IMR-90 (cell line): ENCODE measurements at regions not wholly inside any gene's neighbourhood (a gene's known extent, or its start where the extent isn't known, plus 50 kb on each side); places are given as distances from the start of the nearest gene placed in this dataset.

ENCODE experiments used
- ATAC-seq: fragments of 200-7000 bp; cut with Tn5 transposase; 2 replicates; pipeline ENCODE4 v1.9.1; 2020; ENCODE audit warnings: low read depth, mild to moderate bottlenecking, moderate library complexity
- BruUV-seq: library from RNA; stranded (reverse); fragments of 400-500 nt; replicated peaks from 2 replicates; lab custom pipeline; 2021; lab: Mats Ljungman, UMichigan
- CTCF ChIA-PET: fragments of 300-600 bp; formaldehyde crosslinking; extraction: SDS; loops from one replicate; lab custom pipeline; 2021; ENCODE audit warnings: antibody characterized with exemption; lab: Yijun Ruan, JAX
- POLR2A ChIA-PET: fragments of 300-600 bp; sonication (Branson Sonifier 250); formaldehyde crosslinking; loops from one replicate; lab custom pipeline; 2022; ENCODE audit warnings: antibody characterized with exemption; ENCODE audit not compliant: unreplicated experiment; lab: Charles Lee
- DNase-seq: peaks from one replicate; pipeline ENCODE4 v3.0.0; 2013
- H2AFZ ChIP-seq: replicated peaks from 2 replicates; pipeline ENCODE3; 2013; ENCODE audit warnings: low read length, mild to moderate bottlenecking; ENCODE audit not compliant: poor library complexity
- H2AK5ac ChIP-seq: 2 replicates; pipeline ENCODE4 v1.6.1; 2013; ENCODE audit warnings: low read depth, low read length, inconsistent platforms
- H2AK9ac ChIP-seq: replicated peaks from 2 replicates; pipeline ENCODE3; 2013; ENCODE audit warnings: mild to moderate bottlenecking, low read depth, low read length, moderate library complexity; ENCODE audit not compliant: poor library complexity
- H2BK120ac ChIP-seq: 2 replicates; pipeline ENCODE4 v1.6.1; 2013; ENCODE audit warnings: low read depth, low read length, inconsistent platforms
- H2BK15ac ChIP-seq: 3 replicates; pipeline ENCODE4 v1.6.1; 2013; ENCODE audit warnings: low read depth, low read length, inconsistent platforms
- H2BK20ac ChIP-seq: 2 replicates; pipeline ENCODE4 v1.6.1; 2013; ENCODE audit warnings: low read depth, mild to moderate bottlenecking, inconsistent platforms, low read length, moderate library complexity
- H2BK5ac ChIP-seq: 2 replicates; pipeline ENCODE4 v1.6.1; 2013; ENCODE audit warnings: mild to moderate bottlenecking, low read depth, low read length, inconsistent platforms; ENCODE audit not compliant: poor library complexity, severe bottlenecking
- H3K14ac ChIP-seq: replicated peaks from 2 replicates; pipeline ENCODE4 v1.6.1; 2013; ENCODE audit warnings: low read depth, low read length, inconsistent platforms
- H3K18ac ChIP-seq: 2 replicates; pipeline ENCODE4 v1.6.1; 2013; ENCODE audit warnings: low read depth, low read length, control low read depth
- H3K23ac ChIP-seq: 2 replicates; pipeline ENCODE4 v1.6.1; 2013; ENCODE audit warnings: low read depth, low read length, inconsistent platforms
- H3K27ac ChIP-seq: 2 replicates; pipeline ENCODE4 v1.5.1; 2013; ENCODE audit warnings: mild to moderate bottlenecking, control low read depth, low read length; ENCODE audit not compliant: insufficient read depth
- H3K27me3 ChIP-seq: 2 replicates; pipeline ENCODE4 v1.6.1; 2013; ENCODE audit warnings: low read length; ENCODE audit not compliant: control insufficient read depth, insufficient read depth
- H3K36me3 ChIP-seq: 2 replicates; pipeline ENCODE4 v1.6.1; 2013; ENCODE audit warnings: low read length, mixed read lengths; ENCODE audit not compliant: control insufficient read depth, insufficient read depth
- H3K4ac ChIP-seq: 2 replicates; pipeline ENCODE4 v1.6.1; 2013; ENCODE audit warnings: low read depth, low read length, inconsistent platforms
- H3K4me1 ChIP-seq: 2 replicates; pipeline ENCODE4 v1.6.1; 2013; ENCODE audit warnings: low read length, mixed read lengths; ENCODE audit not compliant: control insufficient read depth, insufficient read depth
- H3K4me2 ChIP-seq: 2 replicates; pipeline ENCODE4 v1.6.1; 2013; ENCODE audit warnings: low read depth, mild to moderate bottlenecking, control low read depth, low read length, moderate library complexity
- H3K4me3 ChIP-seq: 2 replicates; pipeline ENCODE4 v1.5.1; 2013; ENCODE audit warnings: low read depth, mild to moderate bottlenecking, control low read depth, low read length, moderate library complexity; ENCODE audit not compliant: insufficient read depth
- H3K56ac ChIP-seq: 2 replicates; pipeline ENCODE4 v1.6.1; 2013; ENCODE audit warnings: low read length, inconsistent platforms; ENCODE audit not compliant: insufficient read depth; ENCODE audit errors: extremely low read depth
- H3K79me1 ChIP-seq, 2 experiments: 2 replicates each; pipeline ENCODE4 v1.6.1; 2013; ENCODE audit warnings: low read length in 2 of 2, inconsistent platforms in 1 of 2, low read depth in 1 of 2
- H3K9ac ChIP-seq: 2 replicates; pipeline ENCODE4 v1.6.1; 2013; ENCODE audit warnings: low read depth, low read length, control low read depth
- H3K9me1 ChIP-seq: 2 replicates; pipeline ENCODE4 v1.6.1; 2013; ENCODE audit warnings: low read length, inconsistent platforms; ENCODE audit not compliant: insufficient read depth
- H3K9me3 ChIP-seq: 2 replicates; pipeline ENCODE4 v1.6.1; 2013; ENCODE audit warnings: low read length; ENCODE audit not compliant: control insufficient read depth, insufficient read depth
- H4K20me1 ChIP-seq: 2 replicates; pipeline ENCODE4 v1.6.1; 2013; ENCODE audit warnings: low read length, inconsistent platforms; ENCODE audit not compliant: insufficient read depth
- H4K5ac ChIP-seq: 2 replicates; pipeline ENCODE4 v1.6.1; 2013; ENCODE audit warnings: mild to moderate bottlenecking, low read depth, low read length, control low read depth
- H4K8ac ChIP-seq, 2 experiments: 2 replicates each; pipeline ENCODE4 v1.6.1; 2013; ENCODE audit warnings: low read depth in 2 of 2, low read length in 2 of 2, control low read depth in 1 of 2, inconsistent platforms in 1 of 2
- H4K91ac ChIP-seq: 2 replicates; pipeline ENCODE4 v1.6.1; 2013; ENCODE audit warnings: low read depth, low read length, inconsistent platforms; ENCODE audit not compliant: insufficient read depth
- MAFK ChIP-seq: IDR thresholded peaks from 2 replicates; pipeline ENCODE4 v1.6.1; 2012; ENCODE audit warnings: low read depth, low read length, improper control_type of control experiment
- RCOR1 ChIP-seq: IDR thresholded peaks from 2 replicates; pipeline ENCODE4 v1.6.1; 2012; ENCODE audit warnings: mild to moderate bottlenecking, low read length, improper control_type of control experiment; ENCODE audit not compliant: insufficient replicate concordance
- WGBS, 2 experiments: methylation state at CpG; one replicate each; pipeline versions ENCODE4 v1.1.5 to v1.1.7; 2013; ENCODE audit warnings: missing lambda C conversion rate in 2 of 2; ENCODE audit not compliant: insufficient read length in 1 of 2; ENCODE audit errors: extremely low coverage in 2 of 2; 5-methylcytosine and 5-hydroxymethylcytosine counted together
- dilution Hi-C: fragments of 300-500 bp; cut with HindIII; formaldehyde crosslinking; loops from one replicate; pipeline ENCODE4 v1.14.3; 2018; ENCODE audit warnings: low sequenced_read_pairs; ENCODE audit not compliant: unreplicated experiment
- in situ Hi-C: fragments of 300-500 bp; cut with MboI; formaldehyde crosslinking; loops from 3 replicates; pipeline ENCODE4 v1.14.3; 2019; ENCODE audit warnings: low sequenced_read_pairs, inconsistent platforms, mixed read lengths
- intact Hi-C: fragments of 100-400 bp; cut with micrococcal nuclease; formaldehyde crosslinking; loops from 2 replicates; pipeline ENCODE4 v1.10.0; 2022

GRCh38 chr10:4137299-4137698 lies 352.3 kb upstream of the KLF6 start:
- Histone ChIP-seq H3K18ac (no peak overlapping the region), H2AK5ac (no peak overlapping the region), H3K27me3 (no peaks in the 10 kb centered on the region), H2BK120ac (no peak overlapping the region), H4K5ac (no peak overlapping the region), H3K4me1 (peaks cover 2% of the 10 kb centered on the region), H3K56ac (no peak overlapping the region), H2BK15ac (no peak overlapping the region), H2AFZ (peak overlapping the region; percentile 30), H3K4me2 (no peak overlapping the region), H3K27ac (no peak overlapping the region), H3K4ac (no peak overlapping the region), H2BK20ac (no peak overlapping the region), H4K20me1 (no peaks in the 10 kb centered on the region), H3K9me1 (peaks cover 2% of the 10 kb centered on the region), H4K91ac (no peak overlapping the region), H3K23ac (no peak overlapping the region), H3K36me3 (no peaks in the 10 kb centered on the region), H2AK9ac (no peak overlapping the region), H3K9me3 (peaks cover 2% of the 10 kb centered on the region; the same call in 1 of the 2 replicates), H3K4me3 (no peak overlapping the region), H2BK5ac (no peak overlapping the region), H4K8ac (no peak overlapping the region), H3K79me1 (peaks cover 0 to 2% of the 10 kb centered on the region in 2 experiments; a peak in 1 of 4 replicates), H3K9ac (no peak overlapping the region), H3K14ac (no peak overlapping the region)
- ATAC-seq (no peak), DNase-seq (no peak)
- in situ Hi-C loops (no loop called here), intact Hi-C loops (no loop called here), dilution Hi-C loops (no loop called here)
- ChIA-PET POLR2A (no interaction called here), CTCF (interaction anchor here (1.0 kb wide), 1 partner anchor 20 kb away, joined by 3 read pairs; no protein-coding TSS in a partner anchor)
- BruUV-seq = no TSS peak
- TF ChIP-seq MAFK = peak; percentile 70
- TF ChIP-seq RCOR1 = no peak
- no CpG with 5 or more reads among the region's 4 CpGs for WGBS, 2 experiments
